H1 (cell line): ENCODE measurements at regions not wholly inside any gene's neighbourhood (a gene's known extent, or its start where the extent isn't known, plus 50 kb on each side); places are given as distances from the start of the nearest gene placed in this dataset.

ENCODE experiments used
- PHF8 ChIP-seq: fragments of 200-600 bp; sonication (generic); conservative IDR thresholded peaks from 2 replicates; pipeline ENCODE4 v1.7.1; 2012; ENCODE audit warnings: low read depth, mild to moderate bottlenecking, inconsistent platforms, low read length, moderate library complexity
- TF ChIP-seq, protein P1 (sequence below): IDR thresholded peaks from 2 replicates; pipeline ENCODE4 v1.6.1; 2012; ENCODE audit warnings: inconsistent platforms
- TF ChIP-seq, protein P2 (sequence below): IDR thresholded peaks from 2 replicates; pipeline ENCODE4 v1.6.1; 2012; ENCODE audit warnings: inconsistent platforms

GRCh38 chr6:146943664-146944063 lies 260.6 kb upstream of the STXBP5 start (continued):
- TF ChIP-seq, protein P1, sequence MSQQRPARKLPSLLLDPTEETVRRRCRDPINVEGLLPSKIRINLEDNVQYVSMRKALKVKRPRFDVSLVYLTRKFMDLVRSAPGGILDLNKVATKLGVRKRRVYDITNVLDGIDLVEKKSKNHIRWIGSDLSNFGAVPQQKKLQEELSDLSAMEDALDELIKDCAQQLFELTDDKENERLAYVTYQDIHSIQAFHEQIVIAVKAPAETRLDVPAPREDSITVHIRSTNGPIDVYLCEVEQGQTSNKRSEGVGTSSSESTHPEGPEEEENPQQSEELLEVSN = no peak
- no peak for TF ChIP-seq PHF8
- TF ChIP-seq, protein P2, sequence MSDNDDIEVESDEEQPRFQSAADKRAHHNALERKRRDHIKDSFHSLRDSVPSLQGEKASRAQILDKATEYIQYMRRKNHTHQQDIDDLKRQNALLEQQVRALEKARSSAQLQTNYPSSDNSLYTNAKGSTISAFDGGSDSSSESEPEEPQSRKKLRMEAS = no peak
